Nephron (organoid): ENCODE measurements at regions not wholly inside any gene's neighbourhood (a gene's known extent, or its start where the extent isn't known, plus 50 kb on each side); places are given as distances from the start of the nearest gene placed in this dataset.

ENCODE experiments used
- H3K27ac Mint-ChIP-seq, 3 experiments: 2 replicates each; pipeline ENCODE4 v1.8.0; 2020; ENCODE audit warnings: mixed read lengths in 3 of 3, mild to moderate bottlenecking in 2 of 3, moderate library complexity in 1 of 3
- H3K27me3 Mint-ChIP-seq: 2 replicates; pipeline ENCODE4 v1.8.0; 2021; ENCODE audit warnings: low read depth, mild to moderate bottlenecking, moderate library complexity, mixed read lengths
- H3K36me3 Mint-ChIP-seq: 2 replicates; pipeline ENCODE4 v1.8.0; 2020; ENCODE audit warnings: low read depth, mixed read lengths
- H3K4me1 Mint-ChIP-seq: 2 replicates; pipeline ENCODE4 v1.8.0; 2020; ENCODE audit warnings: mixed read lengths
- H3K4me3 Mint-ChIP-seq, 3 experiments: 2 replicates each; pipeline ENCODE4 v1.8.0; 2020; ENCODE audit warnings: mild to moderate bottlenecking in 3 of 3, mixed read lengths in 3 of 3, moderate library complexity in 2 of 3
- H3K9me3 Mint-ChIP-seq: 2 replicates; pipeline ENCODE4 v1.8.0; 2020; ENCODE audit warnings: mixed read lengths
- CTCF ChIP-seq, 3 experiments: fragments of 200-600 bp; sonication (generic); IDR thresholded peaks; one replicate each; pipeline ENCODE4 v1.5.0; 2021; ENCODE audit warnings: antibody characterized with exemption in 3 of 3; ENCODE audit not compliant: unreplicated experiment in 3 of 3

- peak overlapping the region in 2 of 3 experiments; percentile 4 to 39 for H3K4me3 Mint-ChIP-seq
- peak overlapping the region; percentile 80 to 95 (median 88) for H3K27ac Mint-ChIP-seq
- peaks cover 10% of the 10 kb centered on the region for H3K27me3 Mint-ChIP-seq
- TF ChIP-seq CTCF (IDR thresholded peaks at IDR 0.05; ENCODE audit: unreplicated experiment in 3 of 3): no peak
- H3K9me3 Mint-ChIP-seq: peaks cover 8% of the 10 kb centered on the region
- peaks cover 46% of the 10 kb centered on the region for H3K4me1 Mint-ChIP-seq
- H3K36me3 Mint-ChIP-seq: no peaks in the 10 kb centered on the region
These were observed 501.0 kb downstream of the EIPR1 start for GRCh38 chr2:2876331-2877221.

- TF ChIP-seq CTCF (IDR thresholded peaks at IDR 0.05; ENCODE audit: unreplicated experiment in 3 of 3): no peak
- Mint-ChIP-seq H3K9me3 (peaks cover 1% of the 10 kb centered on the region), H3K27ac (peak overlapping the region; percentile 80 to 95 (median 88)), H3K4me1 (peaks cover 46% of the 10 kb centered on the region), H3K4me3 (no peak overlapping the region), H3K36me3 (no peaks in the 10 kb centered on the region), H3K27me3 (peaks cover 10% of the 10 kb centered on the region)
These were observed 501.8 kb downstream of the EIPR1 start for GRCh38 chr2:2875831-2876230.

DNA sequence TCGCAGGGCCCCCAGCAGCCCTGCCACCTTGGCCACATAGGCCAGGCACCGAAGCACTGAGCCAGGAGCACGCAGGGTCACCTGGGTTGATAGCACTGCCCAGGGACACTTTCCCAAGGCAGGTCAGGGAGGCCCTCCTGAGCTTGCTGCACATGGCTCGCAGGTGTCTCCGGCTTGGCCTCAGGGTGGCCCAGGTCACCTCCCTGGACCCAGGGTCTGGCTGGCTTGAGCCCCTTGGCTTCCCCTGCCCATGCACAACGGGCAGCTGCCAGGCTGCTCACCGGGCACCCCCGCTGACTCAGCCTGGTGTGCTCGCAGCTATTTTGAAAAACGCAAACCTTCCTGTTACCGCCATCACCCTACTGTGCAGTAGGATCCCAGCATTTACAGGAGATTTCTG is 502.3 kb downstream of the EIPR1 start:
- Mint-ChIP-seq H3K9me3 (no peaks in the 10 kb centered on the region), H3K27me3 (peaks cover 10% of the 10 kb centered on the region), H3K27ac (peak overlapping the region; percentile 49 to 80 (median 66)), H3K4me3 (no peak overlapping the region), H3K4me1 (peaks cover 44% of the 10 kb centered on the region), H3K36me3 (no peaks in the 10 kb centered on the region)
- TF ChIP-seq CTCF (IDR thresholded peaks at IDR 0.05; ENCODE audit: unreplicated experiment in 3 of 3): no peak

GRCh38 chr2:2874805-2875204 is 502.8 kb downstream of the EIPR1 start:
- no peak overlapping the region for H3K27ac Mint-ChIP-seq
- H3K27me3 Mint-ChIP-seq: peaks cover 10% of the 10 kb centered on the region
- no peak for TF ChIP-seq CTCF (IDR thresholded peaks at IDR 0.05; ENCODE audit: unreplicated experiment in 3 of 3)
- peaks cover 45% of the 10 kb centered on the region for H3K4me1 Mint-ChIP-seq
- H3K36me3 Mint-ChIP-seq: no peaks in the 10 kb centered on the region
- H3K9me3 Mint-ChIP-seq: no peaks in the 10 kb centered on the region
- no peak overlapping the region for H3K4me3 Mint-ChIP-seq

- H3K27ac Mint-ChIP-seq: no peak overlapping the region
- H3K36me3 Mint-ChIP-seq: no peaks in the 10 kb centered on the region
- no peaks in the 10 kb centered on the region for H3K9me3 Mint-ChIP-seq
- peaks cover 44% of the 10 kb centered on the region for H3K4me1 Mint-ChIP-seq
- TF ChIP-seq CTCF (IDR thresholded peaks at IDR 0.05; ENCODE audit: unreplicated experiment in 3 of 3): no peak
- H3K4me3 Mint-ChIP-seq: no peak overlapping the region
- peaks cover 11% of the 10 kb centered on the region for H3K27me3 Mint-ChIP-seq
These were observed 503.3 kb downstream of the EIPR1 start for GRCh38 chr2:2874341-2874740.

GRCh38 chr2:2873450-2873811 is 504.2 kb downstream of the EIPR1 start:
- Mint-ChIP-seq H3K9me3 (no peaks in the 10 kb centered on the region), H3K27ac (peak overlapping the region; percentile 6 to 54 (median 10)), H3K27me3 (peaks cover 16% of the 10 kb centered on the region), H3K36me3 (no peaks in the 10 kb centered on the region), H3K4me3 (no peak overlapping the region), H3K4me1 (peaks cover 50% of the 10 kb centered on the region)
- no peak for TF ChIP-seq CTCF (IDR thresholded peaks at IDR 0.05; ENCODE audit: unreplicated experiment in 3 of 3)
